HG03097 (cell line): ENCODE measurements at regions not wholly inside any gene's neighbourhood (a gene's known extent, or its start where the extent isn't known, plus 50 kb on each side); places are given as distances from the start of the nearest gene placed in this dataset.

Experiments
- ATAC-seq: cut with Tn5 transposase; IDR thresholded peaks from one replicate; pipeline ENCODE4 v1.9.1; 2021; ENCODE audit not compliant: unreplicated experiment, low FRiP score

DNA sequence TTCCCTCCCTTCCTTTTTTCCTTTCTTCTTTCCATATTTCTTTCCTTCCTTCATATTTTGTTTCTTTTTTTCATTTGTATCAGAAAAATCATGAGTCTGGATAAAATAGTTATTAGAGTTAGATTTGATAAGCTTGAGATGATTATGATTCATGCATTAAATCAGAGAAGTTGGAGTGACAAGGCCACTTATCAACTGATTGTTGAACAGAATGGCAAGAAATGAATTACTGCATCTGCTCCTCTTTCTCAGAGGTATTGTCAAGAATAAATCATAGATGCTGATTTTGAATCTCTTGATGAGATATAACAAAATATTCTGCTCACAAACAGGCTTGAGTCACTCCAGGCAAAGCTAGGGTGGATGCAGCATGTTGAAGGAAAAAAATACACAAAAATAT is 54.6 kb upstream of the ANO5 start:
- ATAC-seq: no peak
